K562 (cell line): ENCODE measurements at regions not wholly inside any gene's neighbourhood (a gene's known extent, or its start where the extent isn't known, plus 50 kb on each side); places are given as distances from the start of the nearest gene placed in this dataset.

Experiments used
- ATAC-seq: fragments of 200-7000 bp; cut with Tn5 transposase; 3 replicates; pipeline ENCODE4 v1.9.1; 2020; ENCODE audit warnings: moderate library complexity
- BruUV-seq: library from RNA; stranded (reverse); fragments of 400-500 nt; replicated peaks from 2 replicates; lab custom pipeline; 2021; lab: Mats Ljungman, UMichigan
- CTCF ChIA-PET: fragments of 300-600 bp; formaldehyde crosslinking; extraction: SDS; loops from one replicate; lab custom pipeline; 2021; ENCODE audit warnings: low intra/inter-chr PET ratio; lab: Yijun Ruan, JAX
- POLR2A ChIA-PET: fragments of 300-600, 350-650 bp; sonication (Branson Sonifier 250); formaldehyde crosslinking; extraction: SDS; loops from one replicate; lab custom pipeline; 2021; ENCODE audit warnings: antibody characterized with exemption, inconsistent platforms; lab: Yijun Ruan, JAX
- DNase-seq, 4 experiments: peaks; one replicate each; pipeline versions ENCODE4 v3.0.0 to v3.0.0-alpha.2; 2011 to 2018; ENCODE audit warnings: low spot score in 3 of 4, mixed read lengths in 3 of 4; ENCODE audit errors: extremely low read depth in 1 of 4
- FAIRE-seq: peaks from 2 replicates; lab custom pipeline; 2011; peaks lifted over from hg19 to GRCh38; lab: Jason Lieb, UNC
- H2AFZ ChIP-seq: 2 replicates; pipeline ENCODE4 v1.6.0; 2011; ENCODE audit warnings: low read depth, low read length, control low read depth, inconsistent platforms
- H3K27ac ChIP-seq: fragments of 200-600 bp; 3 replicates; pipeline ENCODE4 v1.8.0; 2011; ENCODE audit warnings: low read depth, mild to moderate bottlenecking, control low read depth, inconsistent platforms, low read length, moderate library complexity, mixed read lengths; ENCODE audit errors: extremely low read depth
- H3K27me3 ChIP-seq, 2 experiments: fragments of 300-600 bp in 1 of 2; 2 replicates in 1 of 2; 3 replicates in 1 of 2; pipeline versions ENCODE4 v1.6.0 to v1.8.0; 2011; ENCODE audit warnings: inconsistent platforms in 2 of 2, low read length in 2 of 2, mild to moderate bottlenecking in 1 of 2, mixed read lengths in 1 of 2, moderate library complexity in 1 of 2; ENCODE audit not compliant: control insufficient read depth in 2 of 2, insufficient read depth in 2 of 2
- H3K36me3 ChIP-seq: fragments of 300-600 bp; 3 replicates; pipeline ENCODE4 v1.8.0; 2011; ENCODE audit warnings: mild to moderate bottlenecking, low read length, inconsistent platforms; ENCODE audit not compliant: control insufficient read depth, insufficient read depth
- H3K4me1 ChIP-seq, 2 experiments: fragments of 200-600 bp in 1 of 2; replicated peaks in 1 of 2; 2 replicates in 1 of 2; 3 replicates in 1 of 2; pipeline versions ENCODE4 v1.5.1 to v1.8.0; 2011; ENCODE audit warnings: inconsistent platforms in 2 of 2, low read length in 2 of 2, mild to moderate bottlenecking in 1 of 2, mixed read lengths in 1 of 2, moderate library complexity in 1 of 2; ENCODE audit not compliant: control insufficient read depth in 2 of 2, insufficient read depth in 2 of 2
- H3K4me2 ChIP-seq: 2 replicates; pipeline ENCODE4 v1.6.1; 2011; ENCODE audit warnings: low read length, control low read depth, inconsistent platforms, mixed read lengths; ENCODE audit not compliant: insufficient read depth
- H3K4me3 ChIP-seq: fragments of 200-600 bp; sonication (generic), shearing (Covaris generic); 2 replicates; pipeline ENCODE4 v1.5.1; 2016; ENCODE audit warnings: control low read depth, inconsistent platforms
- H3K79me2 ChIP-seq: fragments of 200-600 bp; 3 replicates; pipeline ENCODE4 v1.8.0; 2011; ENCODE audit warnings: low read length, inconsistent platforms; ENCODE audit not compliant: control insufficient read depth, insufficient read depth
- H3K9ac ChIP-seq, 2 experiments: 2 replicates each; pipeline versions ENCODE4 v1.6.0 to v1.6.1; 2011; ENCODE audit warnings: low read depth in 2 of 2, low read length in 2 of 2, control low read depth in 1 of 2, inconsistent platforms in 1 of 2, mild to moderate bottlenecking in 1 of 2, mixed read lengths in 1 of 2; ENCODE audit not compliant: insufficient read depth in 1 of 2
- H3K9me1 ChIP-seq: one replicate; pipeline ENCODE4 v1.6.0; 2011; ENCODE audit warnings: inconsistent platforms, mild to moderate bottlenecking, low read length, moderate library complexity; ENCODE audit not compliant: control insufficient read depth, insufficient read depth
- H3K9me3 ChIP-seq: replicated peaks from 2 replicates; pipeline ENCODE4 v1.5.1; 2011; ENCODE audit warnings: low read depth, low read length, inconsistent platforms; ENCODE audit not compliant: control insufficient read depth, insufficient read depth
- H4K20me1 ChIP-seq: replicated peaks from 2 replicates; pipeline ENCODE4 v1.6.1; 2011; ENCODE audit warnings: low read length, inconsistent platforms, mixed read lengths; ENCODE audit not compliant: control insufficient read depth, insufficient read depth
- CXXC5 ChIP-seq: fragments of 250-450 bp; sonication (Bioruptor Pico); IDR thresholded peaks from 2 replicates; pipeline ENCODE4 v1.8.0; 2022; ENCODE audit warnings: inconsistent platforms, mild to moderate bottlenecking, moderate library complexity
- EGR1 ChIP-seq: fragments of 450-650 bp; conservative IDR thresholded peaks from 2 replicates; pipeline ENCODE4 v1.6.1; 2017; ENCODE audit warnings: mild to moderate bottlenecking
- RFX7 ChIP-seq: fragments of 250-450 bp; sonication (Bioruptor Pico); IDR thresholded peaks from 2 replicates; pipeline ENCODE4 v1.5.1; 2021; ENCODE audit warnings: mild to moderate bottlenecking
- SMARCA5 ChIP-seq: fragments of 450-650 bp; IDR thresholded peaks from 2 replicates; pipeline ENCODE4 v1.6.1; 2016
- XRCC4 ChIP-seq: IDR thresholded peaks from one replicate; pipeline ENCODE4 v1.6.1; 2011; ENCODE audit not compliant: insufficient read depth, insufficient read length; ENCODE audit errors: extremely low read depth
- ZFP1 ChIP-seq: fragments of 450-650 bp; formaldehyde crosslinking; IDR thresholded peaks from 2 replicates; pipeline ENCODE4 v1.4.0; 2020; ENCODE audit warnings: mild to moderate bottlenecking, mixed read lengths
- ZNF77 ChIP-seq: fragments of 250-450 bp; sonication (Bioruptor Pico); IDR thresholded peaks from 2 replicates; pipeline ENCODE4 v1.5.0; 2020
- ZNF830 ChIP-seq: fragments of 250-450 bp; sonication (Bioruptor Pico); IDR thresholded peaks from 2 replicates; pipeline ENCODE4 v1.5.0; 2021; ENCODE audit warnings: mild to moderate bottlenecking
- WGBS: fragments of 100-300 bp; shearing (Covaris generic); methylation state at CpG from one replicate; pipeline ENCODE4 v1.1.6; 2016; ENCODE audit warnings: low coverage, mixed read lengths; ENCODE audit not compliant: insufficient coverage; ENCODE audit errors: missing lambda C conversion rate; 5-methylcytosine and 5-hydroxymethylcytosine counted together
- in situ Hi-C: fragments of 300-500 bp; cut with MboI; formaldehyde crosslinking; loops from 4 replicates; pipeline ENCODE4 v1.15.0; 2018; ENCODE audit warnings: inconsistent platforms, mixed read lengths
- intact Hi-C: fragments of 100-400 bp; cut with micrococcal nuclease; formaldehyde crosslinking; loops from 2 replicates; pipeline ENCODE4 v1.14.2; 2022
- TF ChIP-seq, protein P1 (sequence below), 2 experiments: fragments of 450-650 bp; formaldehyde crosslinking in 1 of 2; IDR thresholded peaks; 2 replicates each; pipeline versions ENCODE4 v1.4.0 to v1.6.1; 2014 to 2020; ENCODE audit warnings: mild to moderate bottlenecking in 2 of 2, borderline replicate concordance in 1 of 2, low read depth in 1 of 2
- TF ChIP-seq, protein P2 (sequence below): fragments of 450-650 bp; formaldehyde crosslinking; IDR thresholded peaks from 2 replicates; pipeline ENCODE4 v1.4.0; 2020; ENCODE audit warnings: mild to moderate bottlenecking, moderate library complexity
- TF ChIP-seq, protein P3 (sequence below), 2 experiments: IDR thresholded peaks; 2 replicates each; pipeline ENCODE4 v1.6.1; 2012; ENCODE audit warnings: improper control_type of control experiment in 2 of 2, low read depth in 2 of 2, low read length in 2 of 2, borderline replicate concordance in 1 of 2

DNA sequence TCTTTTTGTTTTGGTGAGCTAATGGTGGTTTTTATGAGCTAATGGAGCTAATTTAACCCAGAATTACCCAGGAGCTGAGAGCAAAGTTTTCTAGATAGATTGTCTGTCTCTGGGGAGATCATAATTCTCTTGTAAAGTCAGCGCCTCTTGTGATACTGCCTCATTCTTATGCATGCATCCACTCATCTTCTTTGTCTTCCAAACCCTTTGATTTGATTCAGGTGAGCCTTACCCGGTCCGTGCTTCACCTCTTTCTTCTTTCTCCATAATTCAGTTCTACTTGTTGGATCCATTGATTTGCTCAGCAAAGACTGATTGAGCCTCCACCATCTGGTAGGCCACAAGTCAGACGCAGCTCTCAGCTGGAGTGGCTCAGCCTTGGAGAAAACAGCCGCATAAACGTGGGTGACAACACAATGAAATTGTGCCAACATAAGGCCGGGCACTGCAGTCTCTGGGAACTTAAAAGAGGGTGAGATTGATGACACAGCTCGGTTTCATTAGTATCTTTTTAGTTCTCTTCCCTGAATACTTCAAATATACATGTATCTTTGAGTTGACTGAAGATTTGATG is 158.5 kb upstream of the SH3BP4 start:
- H3K4me3 ChIP-seq = no peak overlapping the region
- H3K9ac ChIP-seq = no peak overlapping the region
- DNase-seq (no peak), ATAC-seq (no peak), FAIRE-seq (no peak)
- H4K20me1 ChIP-seq = no peaks in the 10 kb centered on the region
- ChIA-PET CTCF (no interaction called here), POLR2A (no interaction called here)
- no peaks in the 10 kb centered on the region for H3K79me2 ChIP-seq
- no peak overlapping the region for H3K27ac ChIP-seq
- H3K4me1 ChIP-seq = no peaks in the 10 kb centered on the region
- WGBS = 0% methylated on average over 6 of the region's 8 CpGs
- in situ Hi-C loops (no loop called here), intact Hi-C loops (no loop called here)
- no peaks in the 10 kb centered on the region for H3K9me3 ChIP-seq
- H2AFZ ChIP-seq = no peak overlapping the region
- H3K36me3 ChIP-seq = no peaks in the 10 kb centered on the region
- no peak overlapping the region for H3K4me2 ChIP-seq
- H3K27me3 ChIP-seq = peaks cover 3 to 15% of the 10 kb centered on the region in 2 experiments; a peak in 4 of 5 replicates
- BruUV-seq = no TSS peak
- no peaks in the 10 kb centered on the region for H3K9me1 ChIP-seq
- TF ChIP-seq ZFP1 (CRISPR knock-in tag) (no peak), CXXC5 (CRISPR knock-in tag) (no peak), EGR1 (no peak), SMARCA5 (no peak), RFX7 (CRISPR knock-in tag) (no peak), ZNF77 (CRISPR knock-in tag) (no peak), ZNF830 (no peak), XRCC4 (no peak)
- TF ChIP-seq, protein P1, sequence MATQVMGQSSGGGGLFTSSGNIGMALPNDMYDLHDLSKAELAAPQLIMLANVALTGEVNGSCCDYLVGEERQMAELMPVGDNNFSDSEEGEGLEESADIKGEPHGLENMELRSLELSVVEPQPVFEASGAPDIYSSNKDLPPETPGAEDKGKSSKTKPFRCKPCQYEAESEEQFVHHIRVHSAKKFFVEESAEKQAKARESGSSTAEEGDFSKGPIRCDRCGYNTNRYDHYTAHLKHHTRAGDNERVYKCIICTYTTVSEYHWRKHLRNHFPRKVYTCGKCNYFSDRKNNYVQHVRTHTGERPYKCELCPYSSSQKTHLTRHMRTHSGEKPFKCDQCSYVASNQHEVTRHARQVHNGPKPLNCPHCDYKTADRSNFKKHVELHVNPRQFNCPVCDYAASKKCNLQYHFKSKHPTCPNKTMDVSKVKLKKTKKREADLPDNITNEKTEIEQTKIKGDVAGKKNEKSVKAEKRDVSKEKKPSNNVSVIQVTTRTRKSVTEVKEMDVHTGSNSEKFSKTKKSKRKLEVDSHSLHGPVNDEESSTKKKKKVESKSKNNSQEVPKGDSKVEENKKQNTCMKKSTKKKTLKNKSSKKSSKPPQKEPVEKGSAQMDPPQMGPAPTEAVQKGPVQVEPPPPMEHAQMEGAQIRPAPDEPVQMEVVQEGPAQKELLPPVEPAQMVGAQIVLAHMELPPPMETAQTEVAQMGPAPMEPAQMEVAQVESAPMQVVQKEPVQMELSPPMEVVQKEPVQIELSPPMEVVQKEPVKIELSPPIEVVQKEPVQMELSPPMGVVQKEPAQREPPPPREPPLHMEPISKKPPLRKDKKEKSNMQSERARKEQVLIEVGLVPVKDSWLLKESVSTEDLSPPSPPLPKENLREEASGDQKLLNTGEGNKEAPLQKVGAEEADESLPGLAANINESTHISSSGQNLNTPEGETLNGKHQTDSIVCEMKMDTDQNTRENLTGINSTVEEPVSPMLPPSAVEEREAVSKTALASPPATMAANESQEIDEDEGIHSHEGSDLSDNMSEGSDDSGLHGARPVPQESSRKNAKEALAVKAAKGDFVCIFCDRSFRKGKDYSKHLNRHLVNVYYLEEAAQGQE (IDR thresholded peaks at IDR 0.05; ENCODE audit: borderline replicate concordance) = no peak
- TF ChIP-seq, protein P1 (CRISPR knock-in tag; IDR thresholded peaks at IDR 0.05; ENCODE audit: low read depth) = no peak
- TF ChIP-seq, protein P2, sequence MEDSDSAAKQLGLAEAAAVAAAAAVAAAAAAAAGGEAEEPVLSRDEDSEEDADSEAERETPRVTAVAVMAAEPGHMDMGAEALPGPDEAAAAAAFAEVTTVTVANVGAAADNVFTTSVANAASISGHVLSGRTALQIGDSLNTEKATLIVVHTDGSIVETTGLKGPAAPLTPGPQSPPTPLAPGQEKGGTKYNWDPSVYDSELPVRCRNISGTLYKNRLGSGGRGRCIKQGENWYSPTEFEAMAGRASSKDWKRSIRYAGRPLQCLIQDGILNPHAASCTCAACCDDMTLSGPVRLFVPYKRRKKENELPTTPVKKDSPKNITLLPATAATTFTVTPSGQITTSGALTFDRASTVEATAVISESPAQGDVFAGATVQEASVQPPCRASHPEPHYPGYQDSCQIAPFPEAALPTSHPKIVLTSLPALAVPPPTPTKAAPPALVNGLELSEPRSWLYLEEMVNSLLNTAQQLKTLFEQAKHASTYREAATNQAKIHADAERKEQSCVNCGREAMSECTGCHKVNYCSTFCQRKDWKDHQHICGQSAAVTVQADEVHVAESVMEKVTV (CRISPR knock-in tag) = no peak
- TF ChIP-seq, protein P3, sequence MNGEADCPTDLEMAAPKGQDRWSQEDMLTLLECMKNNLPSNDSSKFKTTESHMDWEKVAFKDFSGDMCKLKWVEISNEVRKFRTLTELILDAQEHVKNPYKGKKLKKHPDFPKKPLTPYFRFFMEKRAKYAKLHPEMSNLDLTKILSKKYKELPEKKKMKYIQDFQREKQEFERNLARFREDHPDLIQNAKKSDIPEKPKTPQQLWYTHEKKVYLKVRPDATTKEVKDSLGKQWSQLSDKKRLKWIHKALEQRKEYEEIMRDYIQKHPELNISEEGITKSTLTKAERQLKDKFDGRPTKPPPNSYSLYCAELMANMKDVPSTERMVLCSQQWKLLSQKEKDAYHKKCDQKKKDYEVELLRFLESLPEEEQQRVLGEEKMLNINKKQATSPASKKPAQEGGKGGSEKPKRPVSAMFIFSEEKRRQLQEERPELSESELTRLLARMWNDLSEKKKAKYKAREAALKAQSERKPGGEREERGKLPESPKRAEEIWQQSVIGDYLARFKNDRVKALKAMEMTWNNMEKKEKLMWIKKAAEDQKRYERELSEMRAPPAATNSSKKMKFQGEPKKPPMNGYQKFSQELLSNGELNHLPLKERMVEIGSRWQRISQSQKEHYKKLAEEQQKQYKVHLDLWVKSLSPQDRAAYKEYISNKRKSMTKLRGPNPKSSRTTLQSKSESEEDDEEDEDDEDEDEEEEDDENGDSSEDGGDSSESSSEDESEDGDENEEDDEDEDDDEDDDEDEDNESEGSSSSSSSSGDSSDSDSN (IDR thresholded peaks at IDR 0.05; ENCODE audit: borderline replicate concordance in 1 of 2, low read depth in 2 of 2, low read length in 2 of 2) = no peak
